ENCODE measurements at regions not wholly inside any gene's neighbourhood (a gene's known extent, or its start where the extent isn't known, plus 50 kb on each side); places are given as distances from the start of the nearest gene placed in this dataset.

- TF ChIP-seq POLR2A (IDR thresholded peaks at IDR 0.05) (no peak), CTCF (IDR thresholded peaks at IDR 0.05) (no peak)
These were observed 179.4 kb upstream of the TAB2 start for GRCh38 chr6:149138089-149138488.
